ENCODE measurements at regions not wholly inside any gene's neighbourhood (a gene's known extent, or its start where the extent isn't known, plus 50 kb on each side); places are given as distances from the start of the nearest gene placed in this dataset.

GRCh38 chr9:10704720-10705119, 91.9 kb upstream of the PTPRD start:
- no peaks in the 10 kb centered on the region for H3K36me3 ChIP-seq
- TF ChIP-seq POLR2A (IDR thresholded peaks at IDR 0.05) (no peak), POLR2AphosphoS5 (IDR thresholded peaks at IDR 0.05; ENCODE audit: insufficient read depth in 1 of 2, low read depth in 1 of 2) (no peak)
- TF ChIP-seq, protein P1, sequence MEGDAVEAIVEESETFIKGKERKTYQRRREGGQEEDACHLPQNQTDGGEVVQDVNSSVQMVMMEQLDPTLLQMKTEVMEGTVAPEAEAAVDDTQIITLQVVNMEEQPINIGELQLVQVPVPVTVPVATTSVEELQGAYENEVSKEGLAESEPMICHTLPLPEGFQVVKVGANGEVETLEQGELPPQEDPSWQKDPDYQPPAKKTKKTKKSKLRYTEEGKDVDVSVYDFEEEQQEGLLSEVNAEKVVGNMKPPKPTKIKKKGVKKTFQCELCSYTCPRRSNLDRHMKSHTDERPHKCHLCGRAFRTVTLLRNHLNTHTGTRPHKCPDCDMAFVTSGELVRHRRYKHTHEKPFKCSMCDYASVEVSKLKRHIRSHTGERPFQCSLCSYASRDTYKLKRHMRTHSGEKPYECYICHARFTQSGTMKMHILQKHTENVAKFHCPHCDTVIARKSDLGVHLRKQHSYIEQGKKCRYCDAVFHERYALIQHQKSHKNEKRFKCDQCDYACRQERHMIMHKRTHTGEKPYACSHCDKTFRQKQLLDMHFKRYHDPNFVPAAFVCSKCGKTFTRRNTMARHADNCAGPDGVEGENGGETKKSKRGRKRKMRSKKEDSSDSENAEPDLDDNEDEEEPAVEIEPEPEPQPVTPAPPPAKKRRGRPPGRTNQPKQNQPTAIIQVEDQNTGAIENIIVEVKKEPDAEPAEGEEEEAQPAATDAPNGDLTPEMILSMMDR (IDR thresholded peaks at IDR 0.05), result no peak
- no peaks in the 10 kb centered on the region for H3K9me3 ChIP-seq
- intact Hi-C loops (cut with DNase I), result no loop called here
- no peak overlapping the region for H3K27ac ChIP-seq
- no peak overlapping the region for H3K4me3 ChIP-seq
- no peaks in the 10 kb centered on the region for H3K4me1 ChIP-seq
- no peak for DNase-seq (ENCODE audit: extremely low spot score in 2 of 2)
- no peaks in the 10 kb centered on the region for H3K27me3 ChIP-seq

DNA sequence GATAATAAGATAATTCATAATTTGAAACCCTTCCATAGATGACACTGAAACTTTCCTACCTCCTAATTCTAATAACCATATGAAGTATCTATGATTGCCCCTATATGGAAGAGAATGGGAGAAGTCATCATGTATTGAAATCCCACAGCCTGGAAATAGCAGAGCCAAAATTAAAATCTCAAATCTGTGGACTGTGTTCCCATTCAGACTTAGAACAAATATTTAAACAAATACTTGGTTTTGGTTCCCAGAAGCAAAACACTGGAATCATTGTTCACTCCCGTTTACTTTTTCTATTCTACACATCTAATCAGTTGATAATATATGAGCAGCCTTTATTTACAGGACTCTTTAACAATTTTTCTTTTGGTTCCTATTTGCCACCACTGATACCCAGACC, 92.6 kb upstream of the PTPRD start:
- intact Hi-C loops (cut with DNase I), result no loop called here
- no peak overlapping the region for H3K27ac ChIP-seq
- H3K36me3 ChIP-seq, result no peaks in the 10 kb centered on the region
- no peak for DNase-seq (ENCODE audit: extremely low spot score in 2 of 2)
- no peak overlapping the region for H3K4me3 ChIP-seq
- H3K4me1 ChIP-seq, result no peaks in the 10 kb centered on the region
- H3K9me3 ChIP-seq, result no peaks in the 10 kb centered on the region
- no peaks in the 10 kb centered on the region for H3K27me3 ChIP-seq
- TF ChIP-seq POLR2A (IDR thresholded peaks at IDR 0.05), result no peak
- TF ChIP-seq, protein P1 (IDR thresholded peaks at IDR 0.05), result no peak
- TF ChIP-seq POLR2AphosphoS5 (IDR thresholded peaks at IDR 0.05; ENCODE audit: insufficient read depth in 1 of 2, low read depth in 1 of 2), result no peak

- Histone ChIP-seq H3K27ac (no peak overlapping the region), H3K27me3 (no peaks in the 10 kb centered on the region), H3K36me3 (no peaks in the 10 kb centered on the region), H3K9me3 (no peaks in the 10 kb centered on the region), H3K4me3 (no peak overlapping the region), H3K4me1 (no peaks in the 10 kb centered on the region)
- intact Hi-C loops (cut with DNase I), result no loop called here
- DNase-seq (ENCODE audit: extremely low spot score in 2 of 2), result no peak
- TF ChIP-seq, protein P1 (IDR thresholded peaks at IDR 0.05), result no peak
- TF ChIP-seq POLR2AphosphoS5 (IDR thresholded peaks at IDR 0.05; ENCODE audit: insufficient read depth in 1 of 2, low read depth in 1 of 2) (no peak), POLR2A (IDR thresholded peaks at IDR 0.05) (no peak)
Observed at GRCh38 chr9:10706788-10707187, 94.0 kb upstream of the PTPRD start.

DNA sequence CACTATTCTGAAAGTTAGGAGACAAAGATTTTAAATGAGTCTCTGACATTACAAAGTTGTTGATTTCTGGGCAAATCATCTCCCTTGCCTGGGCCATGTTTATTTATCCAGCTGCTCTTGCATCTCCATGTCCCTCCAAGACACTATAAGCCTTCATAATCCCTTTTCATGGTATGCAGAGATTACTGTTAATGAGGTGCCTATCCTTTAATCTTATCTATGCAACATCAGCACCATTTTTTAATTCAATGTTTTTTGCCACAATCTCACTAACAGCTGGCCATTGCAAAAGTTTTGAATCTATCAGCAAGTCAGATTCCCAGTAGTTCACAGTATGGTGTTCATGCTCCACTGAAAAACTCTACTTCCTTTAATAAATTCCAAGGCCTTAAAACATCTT, 108.5 kb upstream of the PTPRD start:
- Histone ChIP-seq H3K27ac (no peak overlapping the region), H3K4me1 (no peaks in the 10 kb centered on the region), H3K9me3 (no peaks in the 10 kb centered on the region), H3K4me3 (no peak overlapping the region), H3K27me3 (no peaks in the 10 kb centered on the region), H3K36me3 (no peaks in the 10 kb centered on the region)
- intact Hi-C loops (cut with DNase I), result no loop called here
- TF ChIP-seq, protein P1 (IDR thresholded peaks at IDR 0.05), result no peak
- TF ChIP-seq POLR2A (IDR thresholded peaks at IDR 0.05), result no peak
- TF ChIP-seq POLR2AphosphoS5 (IDR thresholded peaks at IDR 0.05; ENCODE audit: insufficient read depth in 1 of 2, low read depth in 1 of 2), result no peak
- DNase-seq (ENCODE audit: extremely low spot score in 2 of 2), result no peak

DNA sequence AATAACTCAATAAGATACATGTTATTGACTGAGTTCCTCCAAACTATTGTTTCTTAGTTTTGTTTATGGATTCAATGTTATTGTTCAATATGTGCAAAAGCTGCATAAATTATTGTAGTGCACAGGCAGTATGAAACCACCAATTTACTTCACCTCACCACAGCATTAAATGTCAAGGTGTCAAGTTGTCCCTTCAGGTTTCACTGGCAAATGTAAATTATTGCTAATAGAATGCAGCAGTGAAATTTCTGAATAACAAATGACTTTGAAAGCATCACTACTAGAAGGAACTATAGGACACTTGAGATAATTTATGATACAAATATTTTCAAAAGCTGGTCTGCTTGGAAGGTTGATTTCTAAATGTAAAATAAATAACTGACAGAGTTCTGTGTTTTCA, 116.4 kb upstream of the PTPRD start:
- H3K4me1 ChIP-seq, result no peaks in the 10 kb centered on the region
- DNase-seq (ENCODE audit: extremely low spot score in 2 of 2), result no peak
- no peak for TF ChIP-seq POLR2AphosphoS5 (IDR thresholded peaks at IDR 0.05; ENCODE audit: insufficient read depth in 1 of 2, low read depth in 1 of 2)
- TF ChIP-seq POLR2A (IDR thresholded peaks at IDR 0.05), result no peak
- TF ChIP-seq, protein P1 (IDR thresholded peaks at IDR 0.05), result no peak
- H3K36me3 ChIP-seq, result no peaks in the 10 kb centered on the region
- no peak overlapping the region for H3K27ac ChIP-seq
- no peak overlapping the region for H3K4me3 ChIP-seq
- H3K27me3 ChIP-seq, result no peaks in the 10 kb centered on the region
- intact Hi-C loops (cut with DNase I), result no loop called here
- no peaks in the 10 kb centered on the region for H3K9me3 ChIP-seq

Measured in vagina (tissue), 2 donors.